Muscle of back (tissue), 3 donors: ENCODE measurements at regions not wholly inside any gene's neighbourhood (a gene's known extent, or its start where the extent isn't known, plus 50 kb on each side); places are given as distances from the start of the nearest gene placed in this dataset.

Source experiments
- DNase-seq, 3 donors: peaks; one replicate each; pipeline versions ENCODE4 v3.0.0 to v3.0.0-alpha.2; 2013

DNA sequence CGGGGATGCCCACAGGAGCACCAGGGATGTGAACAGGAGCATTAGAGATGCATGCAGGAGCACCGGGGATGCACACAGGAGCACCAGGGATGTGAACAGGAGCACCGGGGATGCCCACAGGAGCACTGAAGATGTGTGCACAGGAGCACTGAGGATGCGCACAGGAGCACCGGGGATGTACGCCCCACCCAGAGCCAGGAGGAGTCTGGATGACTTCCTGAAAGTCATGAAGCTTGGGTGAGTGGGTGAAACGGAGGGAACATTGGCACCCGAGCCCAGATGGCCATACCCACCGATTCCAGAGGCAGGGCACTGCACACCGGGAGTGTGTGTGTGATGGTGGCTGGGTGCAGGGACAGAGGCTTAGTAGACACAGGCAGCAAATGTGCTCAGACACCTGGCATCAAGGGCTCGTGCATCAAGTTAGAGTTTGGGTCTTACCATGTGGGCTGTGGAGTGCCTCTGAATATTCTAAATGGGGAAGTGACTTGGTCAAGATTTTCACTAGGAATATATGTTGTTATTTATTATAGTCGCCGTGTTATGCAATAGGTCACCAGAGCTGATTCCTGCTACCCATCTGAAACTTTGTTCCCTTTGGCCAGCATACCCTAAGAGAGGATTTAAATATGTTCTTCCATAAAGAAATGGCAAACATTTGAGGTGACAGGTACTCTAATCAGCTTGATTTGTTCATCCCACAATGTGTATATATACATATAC is 365.8 kb upstream of the MYT1L start:
- no peak for DNase-seq

GRCh38 chr2:2696325-2696724 is 365.2 kb upstream of the MYT1L start:
- DNase-seq = no peak

- no peak for DNase-seq
Measured at GRCh38 chr2:2694746-2695145, 363.7 kb upstream of the MYT1L start.

DNA sequence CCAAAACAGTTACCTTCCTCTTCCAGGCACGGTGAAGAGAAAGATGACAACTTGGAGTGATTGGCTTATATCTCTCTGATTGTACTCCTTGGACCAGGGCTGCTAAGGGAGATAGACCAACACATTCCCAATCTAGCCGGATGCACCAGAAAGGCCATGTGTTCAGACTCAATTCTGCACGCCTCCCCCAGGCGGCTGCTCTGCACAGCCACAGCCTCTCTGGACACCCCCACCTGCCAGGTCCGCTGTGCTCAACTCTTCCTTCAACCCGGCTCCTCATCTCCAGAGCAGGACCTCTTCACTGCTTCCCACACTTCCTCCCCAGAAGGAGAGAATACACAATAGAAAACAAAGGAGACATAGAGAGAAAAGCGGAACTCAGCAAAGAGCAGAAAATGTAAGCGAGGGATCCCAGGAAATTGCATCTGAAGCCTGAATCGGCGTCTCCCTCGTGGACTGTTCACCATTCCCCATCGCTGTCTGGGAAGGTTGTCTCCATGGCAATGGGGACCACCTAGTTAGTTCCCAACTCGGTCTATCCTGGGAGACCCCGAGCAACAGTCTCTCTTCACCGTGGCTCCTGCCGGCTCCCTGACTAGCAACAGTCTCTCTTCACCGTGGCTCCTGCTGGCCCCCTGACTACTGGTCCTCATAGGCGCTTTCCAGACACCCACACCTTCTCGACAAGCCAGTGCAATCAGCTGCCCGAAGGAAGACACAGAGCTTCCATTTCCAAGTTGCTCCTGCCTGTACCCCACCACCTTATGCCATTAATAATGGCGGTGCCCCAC is 361.7 kb upstream of the MYT1L start:
- DNase-seq = no peak

- DNase-seq = no peak
Measured at GRCh38 chr2:2691419-2691818, 360.3 kb upstream of the MYT1L start.

DNA sequence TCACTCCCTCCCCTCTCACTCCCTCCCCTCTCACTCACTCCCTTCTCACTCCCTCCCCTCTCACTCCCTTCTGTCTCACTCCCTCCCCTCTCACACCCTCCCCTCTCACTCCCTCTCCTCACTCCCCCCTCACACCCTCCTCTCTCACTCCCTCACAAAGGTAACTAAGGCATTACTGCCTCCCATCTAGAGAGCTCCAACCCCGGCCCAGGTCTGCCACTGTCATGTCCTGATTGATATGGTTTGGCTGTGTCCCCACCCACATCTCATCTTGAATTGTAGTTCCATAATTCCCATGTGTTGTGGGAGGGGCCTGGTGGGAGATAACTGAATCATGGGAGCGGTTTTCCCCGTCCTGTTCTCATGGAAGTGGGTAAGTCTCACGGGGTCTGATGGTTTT is 359.9 kb upstream of the MYT1L start:
- DNase-seq = no peak

GRCh38 chr2:2689306-2689705 is 358.2 kb upstream of the MYT1L start:
- no peak for DNase-seq

DNA sequence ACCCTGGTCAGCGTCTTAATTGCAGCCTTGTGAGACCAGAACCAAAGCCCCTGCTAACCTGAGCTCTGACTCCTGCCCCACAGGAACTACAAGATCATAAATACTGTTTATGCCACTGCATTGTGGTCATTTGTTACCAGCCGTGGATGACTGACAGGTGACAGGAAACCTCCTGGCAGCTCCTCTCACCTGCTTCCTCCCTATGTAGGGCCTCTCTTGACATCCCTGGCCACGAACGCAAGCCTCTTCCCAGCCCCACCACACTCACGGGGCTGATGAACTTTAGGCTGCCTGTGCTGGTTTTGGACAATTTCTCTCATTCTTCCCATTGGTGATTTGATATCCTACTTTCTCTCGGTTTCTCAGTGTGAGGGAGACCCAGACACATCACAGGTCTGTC is 357.2 kb upstream of the MYT1L start:
- DNase-seq = no peak

- no peak for DNase-seq
Measured at GRCh38 chr2:2687745-2688144, 356.7 kb upstream of the MYT1L start.

- no peak for DNase-seq
Measured at GRCh38 chr2:2686222-2686621, 355.1 kb upstream of the MYT1L start.

DNA sequence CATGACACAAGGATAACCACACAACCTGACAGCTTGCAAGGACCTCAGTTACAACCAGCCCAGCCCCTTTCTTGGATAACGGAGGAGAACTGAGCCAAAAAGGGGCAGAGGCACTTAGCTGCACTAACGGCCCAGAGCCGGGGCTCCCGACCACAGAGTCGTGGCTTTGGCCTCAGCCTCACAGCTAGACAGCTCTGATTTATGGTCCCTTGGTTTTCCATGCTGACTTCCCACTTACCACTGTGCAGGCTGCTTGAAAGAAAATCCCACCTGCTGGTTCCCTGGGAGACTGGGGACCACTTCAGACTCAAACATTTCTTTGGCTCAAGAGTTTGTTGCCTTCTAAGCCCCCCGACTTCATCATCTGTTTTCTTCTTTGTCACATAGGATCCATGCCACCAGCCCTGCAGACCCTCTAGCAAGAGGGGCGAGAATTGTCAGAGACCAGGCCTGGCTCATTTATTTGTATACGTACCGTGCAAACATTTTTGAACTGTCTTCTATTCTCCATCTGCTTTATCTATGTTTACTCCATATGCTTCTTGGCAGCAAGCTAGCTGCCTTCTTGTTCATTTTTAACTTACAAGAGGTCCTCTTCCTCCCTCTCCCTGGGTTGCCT is 352.6 kb upstream of the MYT1L start:
- no peak for DNase-seq

DNA sequence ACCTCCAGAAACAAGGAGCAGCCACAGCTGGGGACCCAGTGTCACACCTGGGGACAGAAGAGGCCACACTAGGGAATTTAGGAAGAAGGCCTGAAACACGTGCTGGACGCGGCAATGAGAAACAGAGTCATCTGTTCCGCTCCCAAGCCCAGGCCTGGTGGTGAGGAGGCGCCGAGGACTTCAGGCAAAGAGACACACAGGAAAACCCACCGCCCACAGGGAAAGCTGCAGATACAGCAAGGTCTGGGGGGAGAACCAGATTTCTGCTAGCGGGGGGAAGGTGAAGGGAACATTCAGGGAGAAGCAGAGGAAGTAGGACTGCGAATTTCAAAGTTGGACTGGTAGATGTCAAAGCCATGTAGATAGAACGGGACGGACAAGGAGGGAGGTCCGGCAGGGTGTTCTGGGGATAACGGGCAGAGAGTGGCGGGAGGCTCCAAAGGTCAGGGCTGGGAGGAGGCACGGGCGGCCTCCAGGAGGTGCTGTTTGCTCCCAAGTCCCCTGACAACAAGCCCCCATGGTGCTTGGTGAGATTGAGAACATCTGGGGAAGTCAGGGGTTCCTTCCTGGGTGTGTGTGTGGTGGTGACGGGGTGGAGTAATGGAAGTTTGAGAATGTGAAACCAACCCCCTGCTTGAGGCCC is 351.7 kb upstream of the MYT1L start:
- DNase-seq = no peak

DNA sequence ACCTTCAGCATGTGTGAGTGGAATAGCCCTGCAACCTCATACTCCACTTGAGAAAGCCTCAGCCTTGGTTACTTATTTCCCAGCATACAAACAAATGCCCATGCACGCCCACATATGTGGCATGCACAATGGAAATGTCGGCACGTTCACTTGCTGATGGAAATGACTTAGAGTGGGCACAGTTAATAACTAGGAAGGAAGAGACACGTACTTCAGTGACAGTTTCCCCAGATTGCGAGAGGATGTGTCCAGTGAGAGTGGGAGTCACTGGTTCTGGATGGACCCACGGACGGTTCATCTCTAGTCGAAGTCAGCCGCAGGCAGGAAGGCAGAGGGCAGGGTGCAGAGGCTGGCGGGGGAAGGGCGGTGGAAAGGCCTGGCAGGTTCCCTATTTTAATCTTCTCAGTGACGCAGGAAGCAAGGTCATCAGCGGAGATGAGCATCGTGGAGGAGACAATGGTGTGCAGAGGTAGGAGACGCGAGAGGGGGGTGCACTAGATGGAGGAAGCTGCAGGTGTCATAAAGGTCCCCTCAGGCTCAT is 350.7 kb upstream of the MYT1L start:
- no peak for DNase-seq

DNA sequence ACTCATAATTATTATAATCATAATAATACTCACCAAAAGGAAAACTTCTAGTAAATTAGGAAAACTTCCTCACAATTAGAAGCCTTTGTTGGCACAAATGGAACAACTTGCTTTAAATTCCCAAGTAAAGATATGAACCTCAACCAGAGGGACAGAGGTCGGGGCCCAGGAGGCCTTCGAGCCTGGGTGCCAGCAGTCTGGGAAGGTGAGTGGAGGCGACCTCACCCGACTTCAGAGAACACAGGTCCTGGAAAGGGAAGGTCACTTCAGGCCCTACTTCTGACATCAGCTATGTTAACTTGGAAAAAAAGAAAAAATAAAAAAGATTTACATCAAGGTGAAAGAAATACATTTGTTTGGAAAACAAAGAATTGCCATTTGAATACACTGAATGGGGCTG is 350.0 kb upstream of the MYT1L start:
- no peak for DNase-seq

DNA sequence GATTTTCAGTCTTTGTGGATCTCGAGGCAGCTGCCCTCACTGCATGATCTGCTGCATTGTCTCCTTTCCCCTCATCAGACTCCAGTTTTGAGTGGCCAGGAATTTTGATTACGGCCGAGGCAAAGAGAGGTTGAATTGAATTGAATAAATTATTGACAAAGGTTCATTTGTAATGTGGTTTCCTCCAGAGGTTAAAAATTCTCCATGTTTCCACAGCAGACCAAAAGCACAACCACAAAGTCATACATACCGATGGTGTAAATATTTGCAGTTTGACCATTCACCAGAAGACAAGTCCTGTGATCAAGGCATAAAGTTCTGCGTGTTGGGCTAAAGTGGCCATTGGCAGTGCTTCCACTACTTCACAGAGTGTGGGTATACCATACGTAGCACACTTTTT is 343.8 kb upstream of the MYT1L start:
- DNase-seq = no peak

DNA sequence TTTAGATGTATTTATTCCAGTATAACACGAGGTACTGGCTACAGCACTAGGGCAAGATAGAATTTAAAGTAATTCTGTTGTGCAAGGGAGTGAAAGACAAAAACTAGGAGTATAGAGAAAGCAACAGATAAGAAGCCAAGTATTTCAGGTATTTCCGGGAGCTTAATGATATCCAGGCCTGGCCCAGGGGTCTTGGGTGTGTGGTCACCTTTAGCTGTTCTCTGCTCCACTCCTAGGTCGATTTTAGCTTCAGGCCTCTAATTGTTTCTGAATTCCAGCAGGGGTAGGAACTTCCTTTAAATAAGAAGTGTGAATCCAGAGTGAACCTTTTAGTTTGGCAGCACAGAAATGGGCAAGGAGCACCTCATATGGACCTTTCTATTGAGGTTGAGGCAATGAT is 342.3 kb upstream of the MYT1L start:
- DNase-seq = no peak

DNA sequence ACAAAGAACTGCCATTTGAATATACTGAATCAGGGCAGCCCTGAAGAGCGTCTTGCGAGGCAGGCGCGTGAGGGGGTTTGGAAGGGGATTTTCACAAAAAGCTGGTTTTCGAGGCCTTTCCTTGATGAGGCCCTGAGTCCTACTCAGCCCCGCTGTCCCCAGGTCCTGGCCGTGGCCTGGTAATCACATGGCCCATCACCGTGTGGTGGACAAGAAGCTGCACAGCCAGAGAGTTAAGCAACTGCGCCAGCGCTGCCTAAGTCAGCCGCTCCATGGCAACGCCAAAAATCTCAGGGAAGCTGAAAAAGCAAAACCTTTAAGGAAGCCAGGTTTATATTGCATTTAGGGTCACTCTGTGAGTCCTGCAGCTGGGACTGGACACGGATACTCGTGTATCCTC is 341.2 kb upstream of the MYT1L start:
- no peak for DNase-seq

DNA sequence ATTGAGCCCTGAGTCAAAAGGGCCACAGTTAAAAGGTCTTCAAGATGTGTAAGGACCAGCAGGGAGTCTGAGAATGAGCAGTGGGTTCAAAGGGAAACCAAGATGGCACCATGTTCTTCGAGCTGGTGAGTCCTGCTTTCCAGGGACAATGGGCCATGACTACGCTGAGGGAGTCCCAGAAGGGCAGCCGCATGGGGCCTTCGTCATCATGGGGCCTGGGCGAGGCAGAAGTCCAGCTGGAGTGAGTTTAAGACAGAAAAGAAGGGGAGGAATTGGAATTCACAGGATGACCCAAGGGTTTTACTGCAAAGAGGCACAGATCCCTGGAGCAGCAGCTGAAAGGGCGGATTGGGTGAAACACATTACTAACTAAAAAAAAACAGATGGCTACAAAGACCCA is 340.8 kb upstream of the MYT1L start:
- no peak for DNase-seq

DNA sequence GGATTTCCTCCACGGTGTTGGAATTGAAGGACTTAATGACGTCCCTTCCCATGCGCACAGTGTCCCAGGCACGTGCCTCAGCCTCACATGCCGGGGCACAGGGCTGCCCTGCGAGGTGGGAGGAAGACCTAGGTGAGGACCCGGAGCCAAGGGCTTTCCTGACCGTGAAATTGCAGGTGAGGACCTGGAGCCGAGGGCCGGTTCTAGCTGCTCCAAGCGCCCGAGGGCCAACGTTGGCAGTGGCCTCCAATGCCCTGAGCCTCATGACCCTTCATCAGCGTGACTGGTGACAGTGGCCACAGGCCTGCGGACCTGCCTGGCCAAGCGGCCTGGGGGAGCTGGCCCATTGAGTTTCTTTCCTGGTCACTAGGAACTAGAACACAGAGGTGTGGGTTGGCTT is 338.2 kb upstream of the MYT1L start:
- no peak for DNase-seq

GRCh38 chr2:2668681-2669265 is 337.7 kb upstream of the MYT1L start:
- DNase-seq = no peak

DNA sequence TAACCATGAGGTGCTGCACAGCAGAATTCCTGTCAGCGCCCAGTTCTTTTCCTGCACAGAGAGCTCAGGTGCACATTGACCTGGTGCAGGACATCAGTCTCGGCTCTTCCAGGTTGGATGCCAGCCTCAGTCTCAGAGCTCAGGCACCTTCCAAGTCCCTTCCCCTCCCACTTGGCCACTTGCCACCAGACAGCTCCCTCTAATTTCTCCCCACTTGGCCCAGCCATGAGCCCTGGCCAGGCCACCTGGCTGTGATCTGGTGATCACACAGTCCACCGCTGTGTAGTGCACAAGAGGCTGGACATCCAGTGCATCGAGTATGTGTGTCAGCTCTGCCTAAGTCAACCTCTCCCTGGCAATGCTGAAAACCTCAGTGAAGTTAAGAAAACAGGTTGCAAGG is 336.6 kb upstream of the MYT1L start:
- no peak for DNase-seq

DNA sequence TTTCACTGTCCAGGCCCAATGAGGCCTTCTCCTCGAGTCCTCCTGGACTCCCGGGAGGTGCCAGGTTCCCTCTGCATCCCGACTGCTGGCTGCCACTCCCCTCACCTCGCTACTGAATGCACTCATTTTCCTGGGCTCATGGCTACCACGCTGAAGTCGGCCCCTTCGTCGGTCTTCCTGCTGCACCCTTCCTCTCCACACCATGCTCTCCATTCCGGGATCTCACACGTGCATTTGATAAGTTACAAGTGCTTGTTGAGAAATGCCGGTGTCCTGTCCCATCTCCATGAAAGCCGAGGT is 334.7 kb upstream of the MYT1L start:
- DNase-seq = no peak
